ENCODE measurements at regions not wholly inside any gene's neighbourhood (a gene's known extent, or its start where the extent isn't known, plus 50 kb on each side); places are given as distances from the start of the nearest gene placed in this dataset.

DNA sequence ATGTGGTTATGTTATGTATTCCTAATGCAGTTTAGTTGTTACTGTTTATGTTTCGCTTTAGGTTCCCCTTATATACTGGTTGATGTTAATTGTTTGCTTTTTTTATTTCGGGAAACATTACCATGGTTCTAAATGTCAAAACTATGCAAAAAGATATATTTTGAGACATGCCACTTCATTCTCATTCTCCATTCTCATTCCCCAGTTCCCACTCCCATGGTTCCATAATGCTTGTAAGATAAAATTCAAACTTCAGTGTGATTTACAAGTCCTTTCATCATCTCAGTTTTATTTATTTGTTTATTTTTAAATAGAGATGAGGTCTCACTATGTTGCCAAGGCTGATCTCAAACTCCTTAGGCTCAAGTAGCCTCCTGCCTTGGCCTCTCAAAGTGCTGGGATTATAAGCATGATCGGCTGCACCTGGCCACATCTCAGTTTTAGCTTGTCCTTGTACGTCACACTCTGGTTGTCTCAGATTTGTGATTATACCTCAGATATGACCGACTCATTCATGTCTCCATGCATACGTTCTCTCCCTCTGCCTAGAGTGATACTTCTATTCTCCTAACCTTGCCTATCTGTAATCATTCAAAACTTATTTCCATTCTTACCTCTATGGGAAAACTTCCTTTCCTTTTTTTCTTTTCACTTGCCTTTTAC, 407.8 kb upstream of the RGS6 start:
- WGBS, 2 experiments (ENCODE audit: insufficient coverage in 2 of 2): 94 to 95% methylated on average over 4 to 5 of the region's 6 CpGs
- Histone ChIP-seq H3K4me3 (ENCODE audit: extremely low read depth, insufficient read depth, low read length, poor library complexity, severe bottlenecking) (no peak overlapping the region), H3K4me1 (ENCODE audit: control insufficient read depth, insufficient read depth, low read length, poor library complexity, severe bottlenecking) (no peaks in the 10 kb centered on the region), H3K36me3 (ENCODE audit: control insufficient read depth, insufficient read depth, low read length) (peaks cover under 1% of the 10 kb centered on the region), H3K27ac (ENCODE audit: low read depth, low read length, severe bottlenecking) (no peak overlapping the region), H3K9me3 (ENCODE audit: control insufficient read depth, low read length) (no peaks in the 10 kb centered on the region)

DNA sequence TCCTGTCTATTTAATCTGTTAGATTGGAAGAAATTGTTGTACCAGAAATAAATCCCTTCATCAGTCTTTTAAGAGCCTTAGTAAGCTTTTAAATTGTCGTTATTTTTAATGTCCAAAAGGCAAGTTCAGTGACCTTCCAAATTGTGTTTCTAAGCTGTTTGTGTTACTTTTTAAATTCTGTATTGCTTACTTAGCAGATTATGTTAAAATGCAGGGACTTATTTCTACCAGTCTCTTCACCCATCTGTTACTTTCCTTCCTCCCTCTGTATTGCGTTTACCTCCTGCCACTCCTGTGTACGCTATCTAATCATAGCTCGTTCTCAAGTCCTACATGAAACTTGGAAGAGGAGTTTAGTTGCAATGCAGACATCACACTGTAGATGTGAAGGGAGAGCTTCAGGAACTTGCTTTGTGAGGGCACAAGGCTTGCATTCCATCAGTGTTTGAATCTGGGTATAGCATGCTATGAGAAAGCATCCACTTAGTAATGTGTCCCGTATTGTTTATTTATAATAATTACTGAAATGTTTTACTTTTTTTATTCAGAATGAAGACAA, 406.5 kb upstream of the RGS6 start:
- Histone ChIP-seq H3K9me3 (ENCODE audit: control insufficient read depth, low read length) (no peaks in the 10 kb centered on the region), H3K4me3 (ENCODE audit: extremely low read depth, insufficient read depth, low read length, poor library complexity, severe bottlenecking) (no peak overlapping the region), H3K4me1 (ENCODE audit: control insufficient read depth, insufficient read depth, low read length, poor library complexity, severe bottlenecking) (no peaks in the 10 kb centered on the region), H3K36me3 (ENCODE audit: control insufficient read depth, insufficient read depth, low read length) (peaks cover 5% of the 10 kb centered on the region), H3K27ac (ENCODE audit: low read depth, low read length, severe bottlenecking) (no peak overlapping the region)
- 88% methylated on average over 2 of the region's 5 CpGs; no CpG with 5 or more reads in 1 of the 2 experiments for WGBS, 2 experiments (ENCODE audit: insufficient coverage in 2 of 2)

DNA sequence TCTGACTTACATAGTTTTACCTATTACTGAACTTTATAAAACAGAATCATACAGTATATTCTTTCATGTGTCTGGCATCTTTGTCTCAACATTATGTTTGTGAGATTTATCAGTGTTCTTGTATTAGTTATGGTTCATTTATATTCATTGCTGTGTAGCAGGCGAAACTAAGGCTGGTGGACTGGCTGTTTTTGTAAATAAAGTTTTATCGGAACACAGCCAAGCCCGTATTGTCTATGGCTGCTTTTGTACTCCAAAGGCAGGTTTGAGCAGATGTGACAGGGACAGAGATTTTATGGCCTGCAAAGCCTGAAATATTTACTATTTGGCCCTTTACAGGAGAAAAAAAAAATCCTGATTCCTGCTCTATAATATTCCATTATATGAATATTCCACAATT, 405.8 kb upstream of the RGS6 start:
- 92 to 100% methylated on average over 2 to 3 of the region's 3 CpGs for WGBS, 2 experiments (ENCODE audit: insufficient coverage in 2 of 2)
- H3K4me1 ChIP-seq (ENCODE audit: control insufficient read depth, insufficient read depth, low read length, poor library complexity, severe bottlenecking): no peaks in the 10 kb centered on the region
- H3K9me3 ChIP-seq (ENCODE audit: control insufficient read depth, low read length): no peaks in the 10 kb centered on the region

DNA sequence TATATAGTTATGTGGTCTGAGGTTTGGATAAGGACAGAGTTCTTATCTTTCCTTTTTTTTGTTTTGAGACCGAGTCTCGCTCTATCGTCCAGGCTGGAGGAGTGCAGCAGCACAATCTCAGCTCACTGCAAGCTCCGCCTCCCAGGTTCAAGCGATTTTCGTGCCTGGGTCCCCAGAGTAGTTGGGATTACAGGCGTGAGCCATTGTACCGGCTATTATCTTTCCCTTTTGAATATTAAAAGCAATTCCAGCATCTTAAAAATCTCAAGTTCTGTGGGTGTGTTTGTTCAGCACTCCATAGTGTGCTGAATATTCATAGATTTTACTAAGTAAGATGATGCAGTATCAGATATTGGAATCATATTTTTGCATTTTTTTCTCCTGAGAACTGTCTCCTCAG, 404.4 kb upstream of the RGS6 start:
- H3K36me3 ChIP-seq (ENCODE audit: control insufficient read depth, insufficient read depth, low read length): peaks cover 5% of the 10 kb centered on the region
- no peak overlapping the region for H3K4me3 ChIP-seq (ENCODE audit: extremely low read depth, insufficient read depth, low read length, poor library complexity, severe bottlenecking)
- H3K27ac ChIP-seq (ENCODE audit: low read depth, low read length, severe bottlenecking): no peak overlapping the region
- 83 to 92% methylated on average over 5 of the region's 8 CpGs for WGBS, 2 experiments (ENCODE audit: insufficient coverage in 2 of 2)
- H3K9me3 ChIP-seq (ENCODE audit: control insufficient read depth, low read length): no peaks in the 10 kb centered on the region
- no peaks in the 10 kb centered on the region for H3K4me1 ChIP-seq (ENCODE audit: control insufficient read depth, insufficient read depth, low read length, poor library complexity, severe bottlenecking)

More for the DNA sequence above, 405.8 kb upstream of the RGS6 start:
- H3K36me3 ChIP-seq (ENCODE audit: control insufficient read depth, insufficient read depth, low read length): peaks cover 5% of the 10 kb centered on the region
- no peak overlapping the region for H3K27ac ChIP-seq (ENCODE audit: low read depth, low read length, severe bottlenecking)
- H3K4me3 ChIP-seq (ENCODE audit: extremely low read depth, insufficient read depth, low read length, poor library complexity, severe bottlenecking): no peak overlapping the region

DNA sequence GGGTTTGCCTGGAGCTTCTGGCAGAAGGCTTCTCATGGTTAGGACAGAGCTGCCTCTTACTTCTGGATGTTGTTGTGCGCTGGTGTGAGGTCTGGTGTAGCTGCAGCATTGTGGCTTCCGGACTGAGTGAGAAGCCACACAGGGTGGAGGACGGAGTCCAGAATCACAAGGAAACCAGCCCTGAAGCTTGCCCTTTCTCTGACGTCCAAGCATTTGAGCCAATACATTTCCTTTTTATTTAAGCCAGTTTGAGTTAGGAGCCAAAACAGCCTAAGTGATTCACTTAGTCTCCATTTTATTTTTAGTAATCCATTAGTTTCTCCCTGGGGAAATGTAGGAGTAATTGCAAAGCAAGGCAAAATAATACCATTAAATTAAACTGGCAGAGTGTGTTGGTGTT, 402.4 kb upstream of the RGS6 start:
- Histone ChIP-seq H3K4me3 (ENCODE audit: extremely low read depth, insufficient read depth, low read length, poor library complexity, severe bottlenecking) (no peak overlapping the region), H3K9me3 (ENCODE audit: control insufficient read depth, low read length) (no peaks in the 10 kb centered on the region), H3K27ac (ENCODE audit: low read depth, low read length, severe bottlenecking) (no peak overlapping the region), H3K4me1 (ENCODE audit: control insufficient read depth, insufficient read depth, low read length, poor library complexity, severe bottlenecking) (no peaks in the 10 kb centered on the region), H3K36me3 (ENCODE audit: control insufficient read depth, insufficient read depth, low read length) (peaks cover 5% of the 10 kb centered on the region)
- 90 to 95% methylated on average over 3 to 4 of the region's 4 CpGs for WGBS, 2 experiments (ENCODE audit: insufficient coverage in 2 of 2)

DNA sequence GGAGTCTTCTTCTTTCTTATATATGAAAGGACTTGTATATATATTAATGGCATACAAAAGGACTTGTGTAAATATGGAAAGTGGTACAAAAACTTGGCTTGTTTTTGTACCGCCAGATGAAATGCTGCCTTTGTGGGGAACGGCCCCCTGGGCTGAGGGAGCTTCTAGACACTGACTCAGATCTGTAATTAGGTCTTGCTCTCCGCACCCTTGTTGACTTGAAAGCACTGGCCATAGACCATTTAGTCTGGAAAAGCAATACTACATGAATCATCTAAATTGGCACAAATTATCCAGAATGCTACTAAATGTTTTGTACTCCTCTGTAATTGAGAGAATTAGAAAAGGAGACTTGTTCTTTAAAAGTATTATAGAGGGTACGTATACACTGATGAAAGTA, 399.9 kb upstream of the RGS6 start:
- Histone ChIP-seq H3K4me3 (ENCODE audit: extremely low read depth, insufficient read depth, low read length, poor library complexity, severe bottlenecking) (no peak overlapping the region), H3K36me3 (ENCODE audit: control insufficient read depth, insufficient read depth, low read length) (peaks cover 5% of the 10 kb centered on the region), H3K9me3 (ENCODE audit: control insufficient read depth, low read length) (no peaks in the 10 kb centered on the region), H3K27ac (ENCODE audit: low read depth, low read length, severe bottlenecking) (peak overlapping the region; percentile 58), H3K4me1 (ENCODE audit: control insufficient read depth, insufficient read depth, low read length, poor library complexity, severe bottlenecking) (no peaks in the 10 kb centered on the region)
- WGBS, 2 experiments (ENCODE audit: insufficient coverage in 2 of 2): 94 to 95% methylated on average over 3 to 4 of the region's 4 CpGs

DNA sequence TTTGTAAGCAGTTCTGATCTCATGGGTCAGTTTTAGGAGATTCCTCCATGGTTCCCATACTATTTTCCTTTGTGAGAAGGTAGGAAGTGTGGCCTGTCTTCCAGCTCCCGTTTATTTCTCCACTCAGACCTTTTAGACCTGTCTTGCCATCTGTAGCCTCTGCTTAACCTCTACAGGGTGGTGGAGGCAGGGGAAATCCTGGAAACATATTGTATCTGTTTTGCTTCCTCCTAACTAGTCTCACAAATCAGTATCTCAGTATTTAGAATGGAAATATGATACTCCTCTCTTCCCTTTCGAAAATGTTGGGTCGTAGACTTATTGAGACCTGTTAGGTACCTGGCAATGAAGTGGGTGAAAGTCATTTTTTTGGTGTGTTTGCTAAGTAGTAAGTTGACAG, 399.4 kb upstream of the RGS6 start:
- Histone ChIP-seq H3K36me3 (ENCODE audit: control insufficient read depth, insufficient read depth, low read length) (peaks cover 5% of the 10 kb centered on the region), H3K27ac (ENCODE audit: low read depth, low read length, severe bottlenecking) (peak overlapping the region; percentile 58), H3K4me1 (ENCODE audit: control insufficient read depth, insufficient read depth, low read length, poor library complexity, severe bottlenecking) (peaks cover 2% of the 10 kb centered on the region), H3K4me3 (ENCODE audit: extremely low read depth, insufficient read depth, low read length, poor library complexity, severe bottlenecking) (no peak overlapping the region), H3K9me3 (ENCODE audit: control insufficient read depth, low read length) (no peaks in the 10 kb centered on the region)
- WGBS, 2 experiments (ENCODE audit: insufficient coverage in 2 of 2): no CpG with 5 or more reads among the region's 3 CpGs

DNA sequence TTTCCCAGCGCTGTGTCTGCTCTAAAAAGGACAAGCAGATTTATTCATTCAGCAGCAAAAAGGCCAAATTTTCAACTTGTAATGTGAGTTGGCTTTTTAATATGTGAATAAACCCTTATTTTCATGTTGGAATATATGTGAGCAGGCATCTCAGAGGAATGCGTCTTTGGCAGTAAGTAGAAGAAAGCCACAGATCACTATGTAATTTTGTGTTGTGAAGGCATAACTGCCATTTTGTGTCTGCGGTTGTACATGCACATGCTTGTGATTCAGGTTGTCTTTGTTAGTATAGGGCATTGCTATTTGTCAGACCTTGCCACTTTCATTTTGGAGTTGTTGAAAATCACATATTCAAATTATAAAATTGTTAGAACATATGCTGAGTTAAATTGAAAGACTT, 398.8 kb upstream of the RGS6 start:
- Histone ChIP-seq H3K4me1 (ENCODE audit: control insufficient read depth, insufficient read depth, low read length, poor library complexity, severe bottlenecking) (peaks cover 2% of the 10 kb centered on the region), H3K27ac (ENCODE audit: low read depth, low read length, severe bottlenecking) (no peak overlapping the region)

DNA sequence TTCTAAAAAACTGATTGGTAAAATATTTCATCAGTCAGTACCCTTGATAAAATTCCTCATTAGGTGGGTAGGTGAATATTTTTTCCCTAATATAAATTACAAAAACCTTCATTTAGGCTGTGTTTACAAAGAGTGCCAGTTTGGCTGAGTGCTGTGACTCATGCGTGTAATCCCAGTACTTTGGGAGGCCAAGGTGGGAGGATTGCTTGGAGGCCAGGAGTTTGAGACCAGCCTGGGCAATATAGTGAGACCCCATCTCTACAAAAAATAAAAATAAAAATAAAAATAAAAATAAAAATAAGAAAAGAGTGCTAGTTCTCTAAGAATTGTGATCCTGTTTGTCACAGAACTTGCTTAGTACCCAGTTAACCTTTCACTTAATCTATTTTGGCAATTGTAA, 398.4 kb upstream of the RGS6 start:
- Histone ChIP-seq H3K4me1 (ENCODE audit: control insufficient read depth, insufficient read depth, low read length, poor library complexity, severe bottlenecking) (peaks cover 7% of the 10 kb centered on the region), H3K27ac (ENCODE audit: low read depth, low read length, severe bottlenecking) (no peak overlapping the region), H3K4me3 (ENCODE audit: extremely low read depth, insufficient read depth, low read length, poor library complexity, severe bottlenecking) (no peak overlapping the region), H3K9me3 (ENCODE audit: control insufficient read depth, low read length) (no peaks in the 10 kb centered on the region), H3K36me3 (ENCODE audit: control insufficient read depth, insufficient read depth, low read length) (peaks cover 5% of the 10 kb centered on the region)
- WGBS, 2 experiments (ENCODE audit: insufficient coverage in 2 of 2): no CpG with 5 or more reads among the region's 1 CpG

More for the DNA sequence above, 398.8 kb upstream of the RGS6 start:
- 93 to 100% methylated on average over 1 to 3 of the region's 3 CpGs for WGBS, 2 experiments (ENCODE audit: insufficient coverage in 2 of 2)
- H3K36me3 ChIP-seq (ENCODE audit: control insufficient read depth, insufficient read depth, low read length): peaks cover 5% of the 10 kb centered on the region
- no peaks in the 10 kb centered on the region for H3K9me3 ChIP-seq (ENCODE audit: control insufficient read depth, low read length)
- no peak overlapping the region for H3K4me3 ChIP-seq (ENCODE audit: extremely low read depth, insufficient read depth, low read length, poor library complexity, severe bottlenecking)

DNA sequence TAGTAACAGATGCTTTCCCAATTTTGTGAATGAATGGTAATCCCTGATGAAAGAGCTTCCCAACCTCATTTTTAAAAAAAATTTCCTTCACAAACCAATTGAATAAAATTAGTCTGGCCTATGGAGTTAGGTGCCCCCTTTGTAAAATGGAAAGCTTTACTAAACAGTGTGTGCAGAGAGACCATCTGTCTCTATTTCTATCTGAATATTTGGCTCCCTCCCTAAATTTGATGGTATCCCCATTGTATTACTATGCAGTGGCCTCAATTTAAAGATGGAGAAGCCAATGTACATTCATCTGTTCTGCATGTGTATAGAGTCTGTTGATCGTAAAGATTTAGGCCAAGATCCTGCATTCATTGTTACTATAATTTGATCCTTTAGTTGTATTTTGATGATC, 397.7 kb upstream of the RGS6 start:
- H3K27ac ChIP-seq (ENCODE audit: low read depth, low read length, severe bottlenecking): no peak overlapping the region
- WGBS, 2 experiments (ENCODE audit: insufficient coverage in 2 of 2): no CpG with 5 or more reads among the region's 1 CpG
- peaks cover 4% of the 10 kb centered on the region for H3K36me3 ChIP-seq (ENCODE audit: control insufficient read depth, insufficient read depth, low read length)
- no peak overlapping the region for H3K4me3 ChIP-seq (ENCODE audit: extremely low read depth, insufficient read depth, low read length, poor library complexity, severe bottlenecking)
- H3K9me3 ChIP-seq (ENCODE audit: control insufficient read depth, low read length): no peaks in the 10 kb centered on the region
- peaks cover 8% of the 10 kb centered on the region for H3K4me1 ChIP-seq (ENCODE audit: control insufficient read depth, insufficient read depth, low read length, poor library complexity, severe bottlenecking)

DNA sequence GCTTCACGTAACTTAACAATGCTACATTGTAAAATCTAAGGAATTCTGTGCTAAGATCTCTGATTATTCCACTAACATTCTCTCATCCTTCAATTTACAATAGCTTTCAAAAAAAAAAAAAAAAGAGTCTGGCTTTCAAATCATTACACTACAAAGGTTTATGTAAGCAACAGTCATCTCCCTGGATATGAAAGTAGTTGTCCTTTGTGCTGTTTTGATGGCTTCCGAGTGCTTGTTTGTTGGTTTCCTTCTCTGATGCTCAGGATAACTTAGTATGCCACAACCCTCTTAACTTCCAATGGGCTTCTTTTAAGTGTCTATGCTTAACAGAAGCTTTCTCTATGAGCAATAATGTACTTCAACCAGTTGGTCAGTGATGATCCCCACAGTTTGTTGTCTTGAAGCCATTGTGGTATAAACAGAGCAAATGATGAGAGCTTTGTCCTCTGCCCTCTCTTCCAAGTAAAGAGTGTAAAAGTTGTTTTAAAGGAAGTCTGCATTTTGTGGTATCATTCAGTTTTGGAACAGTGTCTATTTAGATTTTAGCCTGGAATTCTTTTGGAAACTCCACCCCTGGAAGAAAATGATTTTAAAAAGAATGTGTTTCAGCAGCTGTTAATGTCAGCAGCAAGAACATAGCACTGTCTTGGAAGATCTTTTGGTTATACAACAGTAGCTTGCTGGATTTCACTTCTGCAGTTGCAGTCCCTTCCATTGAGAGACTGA, 396.1 kb upstream of the RGS6 start:
- peaks cover 12% of the 10 kb centered on the region for H3K4me1 ChIP-seq (ENCODE audit: control insufficient read depth, insufficient read depth, low read length, poor library complexity, severe bottlenecking)
- no peaks in the 10 kb centered on the region for H3K9me3 ChIP-seq (ENCODE audit: control insufficient read depth, low read length)
- no peak overlapping the region for H3K27ac ChIP-seq (ENCODE audit: low read depth, low read length, severe bottlenecking)
- WGBS, 2 experiments (ENCODE audit: insufficient coverage in 2 of 2): 88% methylated on average over 2 of the region's 2 CpGs; no CpG with 5 or more reads in 1 of the 2 experiments
- H3K36me3 ChIP-seq (ENCODE audit: control insufficient read depth, insufficient read depth, low read length): no peaks in the 10 kb centered on the region
- no peak overlapping the region for H3K4me3 ChIP-seq (ENCODE audit: extremely low read depth, insufficient read depth, low read length, poor library complexity, severe bottlenecking)

Measured in mesodermal cell (in vitro differentiated cells).